SK-N-MC (cell line): ENCODE measurements at regions not wholly inside any gene's neighbourhood (a gene's known extent, or its start where the extent isn't known, plus 50 kb on each side); places are given as distances from the start of the nearest gene placed in this dataset.

Experiments
- EZH2 ChIP-seq: fragments of 200-600 bp; sonication (generic); IDR thresholded peaks from one replicate; pipeline ENCODE4 v1.6.1; 2017; ENCODE audit warnings: antibody characterized with exemption
- POLR2AphosphoS5 ChIP-seq: IDR thresholded peaks from 2 replicates; pipeline ENCODE4 v1.6.1; 2012; ENCODE audit warnings: mild to moderate bottlenecking, low read depth, low read length, borderline replicate concordance

DNA sequence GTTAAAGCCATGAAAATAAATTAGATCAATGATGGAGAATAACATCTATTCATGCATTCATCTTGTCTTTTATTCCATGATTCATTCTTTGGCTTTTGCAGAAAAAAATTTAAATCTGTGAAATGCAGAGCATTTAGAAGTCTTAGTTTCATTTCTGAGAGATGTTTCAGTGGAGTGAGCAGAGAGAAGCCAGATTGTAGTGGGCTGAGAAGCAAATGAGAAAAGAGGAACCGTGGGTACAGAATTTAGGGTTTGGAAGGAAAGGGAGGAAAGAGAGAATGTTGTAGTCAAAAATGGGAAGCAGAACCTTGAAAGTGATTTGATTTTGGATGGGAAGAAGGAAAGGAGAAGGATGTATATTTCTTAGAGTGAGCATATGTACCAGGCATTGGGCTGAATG is 260.3 kb upstream of the MAN1A1 start:
- no peak for TF ChIP-seq EZH2
- TF ChIP-seq POLR2AphosphoS5, result no peak
